ENCODE measurements at regions not wholly inside any gene's neighbourhood (a gene's known extent, or its start where the extent isn't known, plus 50 kb on each side); places are given as distances from the start of the nearest gene placed in this dataset.
"Not testable (repeated sequence)": the region's sequence is repeated elsewhere in the genome, so short reads cannot be mapped to it uniquely, and the experiment has no call there.

DNA sequence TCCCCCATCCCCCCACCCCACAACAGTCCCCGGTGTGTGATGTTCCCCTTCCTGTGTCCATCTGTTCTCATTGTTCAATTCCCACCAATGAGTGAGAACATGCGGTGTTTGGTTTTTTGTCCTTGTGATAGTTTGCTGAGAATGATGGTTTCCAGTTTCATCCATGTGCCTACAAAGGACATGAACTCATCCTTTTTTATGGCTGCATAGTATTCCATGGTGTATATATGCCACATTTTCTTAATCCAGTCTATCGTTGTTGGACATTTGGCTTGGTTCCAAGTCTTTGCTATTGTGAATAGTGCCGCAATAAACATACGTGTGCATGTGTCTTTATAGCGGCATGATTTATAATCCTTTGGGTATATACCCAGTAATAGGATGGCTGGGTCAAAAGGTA lies 123.6 kb downstream of the PRDM13 start:
- H3K36me3 ChIP-seq (ENCODE audit: control insufficient read depth in 1 of 2, insufficient read depth in 2 of 2, low read length in 2 of 2); H3K9me2 ChIP-seq (ENCODE audit: insufficient read depth); BruUV-seq (replicated peaks); CTCF ChIA-PET; H3K4me2 ChIP-seq (ENCODE audit: low read length); H3K9ac ChIP-seq (ENCODE audit: low read length); H3K79me2 ChIP-seq (ENCODE audit: insufficient read depth, low read length); DNase-seq (ENCODE audit: low read depth, low spot score); intact Hi-C loops (cut with micrococcal nuclease); POLR2A ChIA-PET; H3K4me3 ChIP-seq (replicated peaks in 1 of 2; ENCODE audit: low read depth in 1 of 2, low read length in 2 of 2); H4K20me1 ChIP-seq (ENCODE audit: insufficient read depth); RAD21 ChIA-PET (ENCODE audit: low non-redundant PET in 1 of 2, low total read pairs in 2 of 2, uncharacterized antibody in 2 of 2, unreplicated experiment in 2 of 2); H3K27ac ChIP-seq (ENCODE audit: low read depth, low read length); H2AFZ ChIP-seq (ENCODE audit: low read depth, low read length, poor library complexity, severe bottlenecking); H3K27me3 ChIP-seq (ENCODE audit: insufficient read depth, low read length); H3K4me1 ChIP-seq (ENCODE audit: control insufficient read depth in 1 of 2, insufficient read depth in 2 of 2, low read length in 2 of 2); ATAC-seq; H3K9me3 ChIP-seq (ENCODE audit: control insufficient read depth in 1 of 2, insufficient read depth in 1 of 2, low read depth in 1 of 2, low read length in 2 of 2): not testable (repeated sequence)

- intact Hi-C loops (cut with micrococcal nuclease), result no loop called here
- no peaks in the 10 kb centered on the region for H3K79me2 ChIP-seq (ENCODE audit: insufficient read depth, low read length)
- H3K4me2 ChIP-seq (ENCODE audit: low read length), result no peak overlapping the region
- H4K20me1 ChIP-seq (ENCODE audit: insufficient read depth), result no peaks in the 10 kb centered on the region
- RAD21 ChIA-PET (ENCODE audit: low non-redundant PET in 1 of 2, low total read pairs in 2 of 2, uncharacterized antibody in 2 of 2, unreplicated experiment in 2 of 2), result no interaction called here
- ATAC-seq (peak; percentile 67), DNase-seq (ENCODE audit: low read depth, low spot score) (peak; percentile 10)
- no peak overlapping the region for H3K9ac ChIP-seq (ENCODE audit: low read length)
- H3K36me3 ChIP-seq (ENCODE audit: control insufficient read depth in 1 of 2, insufficient read depth in 2 of 2, low read length in 2 of 2), result no peaks in the 10 kb centered on the region
- CTCF ChIA-PET, result interaction anchor here (2.1 kb wide), 1 partner anchor 10 kb away, joined by 11 read pairs; no protein-coding TSS in a partner anchor
- no peaks in the 10 kb centered on the region for H3K9me2 ChIP-seq (ENCODE audit: insufficient read depth)
- no peaks in the 10 kb centered on the region for H3K9me3 ChIP-seq (ENCODE audit: control insufficient read depth in 1 of 2, insufficient read depth in 1 of 2, low read depth in 1 of 2, low read length in 2 of 2)
- H3K27me3 ChIP-seq (ENCODE audit: insufficient read depth, low read length), result no peaks in the 10 kb centered on the region
- no peak overlapping the region for H2AFZ ChIP-seq (ENCODE audit: low read depth, low read length, poor library complexity, severe bottlenecking)
- no peaks in the 10 kb centered on the region for H3K4me1 ChIP-seq (ENCODE audit: control insufficient read depth in 1 of 2, insufficient read depth in 2 of 2, low read length in 2 of 2)
- TF ChIP-seq RAD21 (IDR thresholded peaks at IDR 0.05; ENCODE audit: low read depth), result peak; percentile 54
- TF ChIP-seq, protein P1, sequence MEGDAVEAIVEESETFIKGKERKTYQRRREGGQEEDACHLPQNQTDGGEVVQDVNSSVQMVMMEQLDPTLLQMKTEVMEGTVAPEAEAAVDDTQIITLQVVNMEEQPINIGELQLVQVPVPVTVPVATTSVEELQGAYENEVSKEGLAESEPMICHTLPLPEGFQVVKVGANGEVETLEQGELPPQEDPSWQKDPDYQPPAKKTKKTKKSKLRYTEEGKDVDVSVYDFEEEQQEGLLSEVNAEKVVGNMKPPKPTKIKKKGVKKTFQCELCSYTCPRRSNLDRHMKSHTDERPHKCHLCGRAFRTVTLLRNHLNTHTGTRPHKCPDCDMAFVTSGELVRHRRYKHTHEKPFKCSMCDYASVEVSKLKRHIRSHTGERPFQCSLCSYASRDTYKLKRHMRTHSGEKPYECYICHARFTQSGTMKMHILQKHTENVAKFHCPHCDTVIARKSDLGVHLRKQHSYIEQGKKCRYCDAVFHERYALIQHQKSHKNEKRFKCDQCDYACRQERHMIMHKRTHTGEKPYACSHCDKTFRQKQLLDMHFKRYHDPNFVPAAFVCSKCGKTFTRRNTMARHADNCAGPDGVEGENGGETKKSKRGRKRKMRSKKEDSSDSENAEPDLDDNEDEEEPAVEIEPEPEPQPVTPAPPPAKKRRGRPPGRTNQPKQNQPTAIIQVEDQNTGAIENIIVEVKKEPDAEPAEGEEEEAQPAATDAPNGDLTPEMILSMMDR (IDR thresholded peaks at IDR 0.05 in 2 of 3, conservative IDR thresholded peaks at IDR 0.05 in 1 of 3; ENCODE audit: borderline replicate concordance in 1 of 3, insufficient read depth in 1 of 3, low read depth in 2 of 3, low read length in 2 of 3), result no peak
- no peak for TF ChIP-seq YY1 (IDR thresholded peaks at IDR 0.05; ENCODE audit: extremely low read depth, insufficient replicate concordance, low read depth, low read length)
- H3K27ac ChIP-seq (ENCODE audit: low read depth, low read length), result no peak overlapping the region
- POLR2A ChIA-PET, result no interaction called here
- BruUV-seq (replicated peaks), result no TSS peak
- no peak overlapping the region for H3K4me3 ChIP-seq (replicated peaks in 1 of 2; ENCODE audit: low read depth in 1 of 2, low read length in 2 of 2)
Measured at GRCh38 chr6:99736302-99736701, 129.7 kb downstream of the PRDM13 start.

Data from HCT116 (cell line).